Spleen (tissue), 11 donors: ENCODE measurements at regions not wholly inside any gene's neighbourhood (a gene's known extent, or its start where the extent isn't known, plus 50 kb on each side); places are given as distances from the start of the nearest gene placed in this dataset.

ENCODE experiments used
- DNase-seq: peaks from one replicate; pipeline ENCODE4 v3.0.0-alpha.2; 2020
- H3K27ac ChIP-seq, 8 donors: fragments of 200-600 bp; sonication (generic) in 7 of 8; 1 replicate in 4 of 8; 2 replicates in 4 of 8; pipeline versions ENCODE4 v1.5.0 to v1.8.0; 2016 to 2021; ENCODE audit warnings: inconsistent platforms in 4 of 8, mild to moderate bottlenecking in 4 of 8, moderate library complexity in 1 of 8
- H3K27me3 ChIP-seq, 7 donors: fragments of 200-600 bp; sonication (generic) in 6 of 7; replicated peaks in 1 of 7; 1 replicate in 4 of 7; 2 replicates in 3 of 7; pipeline versions ENCODE4 v1.5.0 to v1.8.0; 2016 to 2021; ENCODE audit warnings: inconsistent platforms in 3 of 7, mild to moderate bottlenecking in 1 of 7
- H3K36me3 ChIP-seq, 6 donors: fragments of 200-600 bp; sonication (generic) in 5 of 6; 1 replicate in 4 of 6; 2 replicates in 2 of 6; pipeline versions ENCODE4 v1.5.0 to v1.8.0; 2016 to 2021; ENCODE audit warnings: inconsistent platforms in 2 of 6
- H3K4me1 ChIP-seq, 6 donors: fragments of 200-600 bp; sonication (generic) in 5 of 6; 1 replicate in 3 of 6; 2 replicates in 3 of 6; pipeline versions ENCODE4 v1.5.0 to v1.8.0; 2016 to 2021; ENCODE audit warnings: inconsistent platforms in 3 of 6
- H3K4me3 ChIP-seq, 8 donors: fragments of 200-600 bp; sonication (generic) in 7 of 8; 1 replicate in 4 of 8; 2 replicates in 4 of 8; pipeline versions ENCODE4 v1.5.0 to v1.8.0; 2016 to 2021; ENCODE audit warnings: inconsistent platforms in 4 of 8, mild to moderate bottlenecking in 4 of 8, moderate library complexity in 2 of 8
- H3K9me3 ChIP-seq, 8 donors: fragments of 200-600 bp; sonication (generic) in 7 of 8; 1 replicate in 4 of 8; 2 replicates in 4 of 8; pipeline versions ENCODE4 v1.5.0 to v1.8.0; 2016 to 2021; ENCODE audit warnings: inconsistent platforms in 4 of 8
- POLR2A ChIP-seq, 3 donors: fragments of 450-650 bp; IDR thresholded peaks; one replicate each; pipeline ENCODE4 v1.5.1; 2017; ENCODE audit warnings: antibody characterized with exemption in 3 of 3, mild to moderate bottlenecking in 1 of 3
- POLR2AphosphoS5 ChIP-seq, 3 donors: sonication (generic); formaldehyde crosslinking; IDR thresholded peaks; one replicate each; pipeline ENCODE4 v1.5.1; 2017; ENCODE audit warnings: antibody characterized with exemption in 3 of 3
- WGBS, 5 donors: extraction: QIAGEN DNeasy Blood & Tissue Kit in 3 of 5; methylation state at CpG; one replicate each; pipeline versions ENCODE4 v1.1.5 to v1.1.7; 2013 to 2018; 5-methylcytosine and 5-hydroxymethylcytosine counted together
- intact Hi-C: fragments of 100-400 bp; cut with DNase I; formaldehyde crosslinking; loops from one replicate; pipeline ENCODE4 v1.15.0; 2023; ENCODE audit warnings: low total_unique reads
- TF ChIP-seq, protein P1 (sequence below), 11 experiments: fragments of 200-600 bp in 7 of 11; fragments of 450-650 bp in 4 of 11; sonication (generic) in 4 of 11; IDR thresholded peaks in 8 of 11; conservative IDR thresholded peaks in 3 of 11; 1 replicate in 7 of 11; 2 replicates in 4 of 11; pipeline versions ENCODE4 v1.4.0 to v1.8.0; 2016 to 2021; ENCODE audit warnings: antibody characterized with exemption in 11 of 11, inconsistent platforms in 4 of 11, mild to moderate bottlenecking in 1 of 11
- donor health status: healthy with polysubstance abuse.
- donor health status: DM: no; HTN: no; CAD: no; lungs with moderate emphysema.
- donor health status: DM: no; HTN: no; CAD: no.
- donor health status: Bipolar disorder and iron deficiency.
- donor health status: healthy.
- donor health status: DM: no; HTN: no; CAD: no.
- donor health status: DM: yes; HTN: yes; CAD: no.

DNA sequence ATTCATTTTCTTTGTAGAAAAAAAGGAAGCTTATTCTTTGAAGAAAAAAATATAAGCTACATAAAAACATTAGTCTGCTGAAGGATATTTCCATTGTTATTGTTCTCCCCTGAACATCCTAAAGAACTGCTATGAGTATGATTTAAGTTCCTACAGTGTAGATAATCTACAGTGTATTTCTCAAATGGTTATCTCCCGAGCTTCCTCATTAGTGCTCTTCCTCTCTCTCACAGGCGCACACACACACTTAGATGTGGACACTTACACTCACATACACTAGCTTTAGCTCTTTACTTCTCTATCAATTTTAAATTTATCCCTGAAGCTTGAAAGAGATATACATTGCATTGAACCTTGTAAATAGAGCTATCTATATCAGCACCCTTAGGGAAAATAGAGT lies 681.0 kb downstream of the KCNJ3 start:
- Histone ChIP-seq H3K9me3 (no peaks in the 10 kb centered on the region), H3K27me3 (no peaks in the 10 kb centered on the region), H3K36me3 (no peaks in the 10 kb centered on the region), H3K27ac (no peak overlapping the region), H3K4me1 (no peaks in the 10 kb centered on the region), H3K4me3 (no peak overlapping the region)
- intact Hi-C loops, result loop anchor here (10.0 kb wide), 2 partner anchors 1215 to 1815 kb away; no protein-coding TSS in a partner anchor
- WGBS, 5 donors, result 30 to 56% (median 46%) methylated on average over 2 of the region's 2 CpGs
- DNase-seq, result no peak
- no peak for TF ChIP-seq POLR2A (IDR thresholded peaks at IDR 0.05)
- no peak for TF ChIP-seq POLR2AphosphoS5 (IDR thresholded peaks at IDR 0.05)
- TF ChIP-seq, protein P1, sequence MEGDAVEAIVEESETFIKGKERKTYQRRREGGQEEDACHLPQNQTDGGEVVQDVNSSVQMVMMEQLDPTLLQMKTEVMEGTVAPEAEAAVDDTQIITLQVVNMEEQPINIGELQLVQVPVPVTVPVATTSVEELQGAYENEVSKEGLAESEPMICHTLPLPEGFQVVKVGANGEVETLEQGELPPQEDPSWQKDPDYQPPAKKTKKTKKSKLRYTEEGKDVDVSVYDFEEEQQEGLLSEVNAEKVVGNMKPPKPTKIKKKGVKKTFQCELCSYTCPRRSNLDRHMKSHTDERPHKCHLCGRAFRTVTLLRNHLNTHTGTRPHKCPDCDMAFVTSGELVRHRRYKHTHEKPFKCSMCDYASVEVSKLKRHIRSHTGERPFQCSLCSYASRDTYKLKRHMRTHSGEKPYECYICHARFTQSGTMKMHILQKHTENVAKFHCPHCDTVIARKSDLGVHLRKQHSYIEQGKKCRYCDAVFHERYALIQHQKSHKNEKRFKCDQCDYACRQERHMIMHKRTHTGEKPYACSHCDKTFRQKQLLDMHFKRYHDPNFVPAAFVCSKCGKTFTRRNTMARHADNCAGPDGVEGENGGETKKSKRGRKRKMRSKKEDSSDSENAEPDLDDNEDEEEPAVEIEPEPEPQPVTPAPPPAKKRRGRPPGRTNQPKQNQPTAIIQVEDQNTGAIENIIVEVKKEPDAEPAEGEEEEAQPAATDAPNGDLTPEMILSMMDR (IDR thresholded peaks at IDR 0.05 in 8 of 11, conservative IDR thresholded peaks at IDR 0.05 in 3 of 11), result no peak

DNA sequence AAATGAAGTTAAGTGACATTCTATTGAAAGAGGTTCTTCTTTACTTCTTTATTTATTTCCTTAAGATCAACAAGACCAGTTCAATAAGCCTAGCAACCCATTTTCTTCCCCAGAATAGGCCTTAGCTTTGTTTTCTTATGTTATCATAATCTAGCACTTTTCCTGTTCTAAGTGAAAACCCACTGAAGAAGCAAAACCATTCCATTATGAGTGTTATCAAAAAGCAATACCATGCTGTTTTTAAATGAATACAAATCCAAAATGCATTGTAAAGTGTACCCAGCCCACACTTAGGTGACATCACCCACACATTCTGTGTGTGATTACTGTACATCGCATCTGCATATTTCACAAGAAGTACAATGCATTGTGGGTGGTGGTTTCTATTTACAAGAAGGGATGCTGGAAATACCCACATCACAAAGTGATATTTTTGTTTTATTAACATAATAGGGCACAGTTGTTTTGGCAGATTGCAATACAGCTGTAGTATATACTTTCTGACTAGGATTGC lies 679.5 kb downstream of the KCNJ3 start:
- TF ChIP-seq POLR2AphosphoS5 (IDR thresholded peaks at IDR 0.05), result no peak
- TF ChIP-seq POLR2A (IDR thresholded peaks at IDR 0.05), result no peak
- TF ChIP-seq, protein P1 (IDR thresholded peaks at IDR 0.05 in 8 of 11, conservative IDR thresholded peaks at IDR 0.05 in 3 of 11), result no peak
- intact Hi-C loops, result loop anchor here (10.0 kb wide), 2 partner anchors 1217 to 1817 kb away; no protein-coding TSS in a partner anchor
- WGBS, 5 donors, result 49 to 73% (median 66%) methylated on average over 1 of the region's 1 CpG
- Histone ChIP-seq H3K36me3 (no peaks in the 10 kb centered on the region), H3K27me3 (no peaks in the 10 kb centered on the region), H3K4me1 (no peaks in the 10 kb centered on the region), H3K4me3 (no peak overlapping the region), H3K9me3 (no peaks in the 10 kb centered on the region), H3K27ac (no peak overlapping the region)
- DNase-seq, result no peak

GRCh38 chr2:155377266-155377680 lies 678.8 kb downstream of the KCNJ3 start:
- intact Hi-C loops, result loop anchor here (10.0 kb wide), 2 partner anchors 1218 to 1818 kb away; no protein-coding TSS in a partner anchor
- no peak for DNase-seq
- Histone ChIP-seq H3K27me3 (no peaks in the 10 kb centered on the region), H3K4me1 (no peaks in the 10 kb centered on the region), H3K9me3 (no peaks in the 10 kb centered on the region), H3K27ac (no peak overlapping the region), H3K4me3 (no peak overlapping the region), H3K36me3 (no peaks in the 10 kb centered on the region)
- 61 to 69% (median 66%) methylated on average over 5 of the region's 5 CpGs for WGBS, 5 donors
- TF ChIP-seq, protein P1 (IDR thresholded peaks at IDR 0.05 in 8 of 11, conservative IDR thresholded peaks at IDR 0.05 in 3 of 11), result peak in 4 of 11 experiments; percentile 8 to 37 (median 20)
- no peak for TF ChIP-seq POLR2AphosphoS5 (IDR thresholded peaks at IDR 0.05)

- TF ChIP-seq, protein P1 (IDR thresholded peaks at IDR 0.05 in 8 of 11, conservative IDR thresholded peaks at IDR 0.05 in 3 of 11), result no peak
- TF ChIP-seq POLR2A (IDR thresholded peaks at IDR 0.05) (no peak), POLR2AphosphoS5 (IDR thresholded peaks at IDR 0.05) (no peak)
- 11 to 19% (median 15%) methylated on average over 2 of the region's 2 CpGs for WGBS, 5 donors
- Histone ChIP-seq H3K4me1 (no peaks in the 10 kb centered on the region), H3K36me3 (no peaks in the 10 kb centered on the region), H3K27me3 (no peaks in the 10 kb centered on the region), H3K4me3 (no peak overlapping the region), H3K9me3 (no peaks in the 10 kb centered on the region), H3K27ac (no peak overlapping the region)
- no peak for DNase-seq
- intact Hi-C loops, result loop anchor here (10.0 kb wide), 2 partner anchors 1222 to 1822 kb away; no protein-coding TSS in a partner anchor
Observed at GRCh38 chr2:155372969-155373368, 674.5 kb downstream of the KCNJ3 start.
